ENCODE measurements at regions not wholly inside any gene's neighbourhood (a gene's known extent, or its start where the extent isn't known, plus 50 kb on each side); places are given as distances from the start of the nearest gene placed in this dataset.

GRCh38 chr13:83377491-83377890 lies 504.8 kb downstream of the SLITRK1 start:
- TF ChIP-seq CTCF (IDR thresholded peaks at IDR 0.05), result no peak
- no peak for TF ChIP-seq POLR2A (IDR thresholded peaks at IDR 0.05)
